Fibroblast of skin of scalp (primary cell): ENCODE measurements at regions not wholly inside any gene's neighbourhood (a gene's known extent, or its start where the extent isn't known, plus 50 kb on each side); places are given as distances from the start of the nearest gene placed in this dataset.

Source experiments
- DNase-seq: peaks from one replicate; pipeline ENCODE4 v3.0.0-alpha.2; 2013

GRCh38 chr9:107942856-107943255 is 453.3 kb upstream of the KLF4 start:
- DNase-seq: no peak

- peak; percentile 22 for DNase-seq
Measured at GRCh38 chr9:107942291-107942690, 452.7 kb upstream of the KLF4 start.

GRCh38 chr9:107940616-107941595 is 451.3 kb upstream of the KLF4 start:
- DNase-seq: peak; percentile 52

GRCh38 chr9:107938801-107939386 is 449.3 kb upstream of the KLF4 start:
- no peak for DNase-seq

- DNase-seq: no peak
Measured at GRCh38 chr9:107935931-107936330, 446.4 kb upstream of the KLF4 start.

GRCh38 chr9:107933516-107933915 is 443.9 kb upstream of the KLF4 start:
- DNase-seq: peak; percentile 53

- DNase-seq: peak; percentile 70
Measured at GRCh38 chr9:107933097-107933496, 443.5 kb upstream of the KLF4 start.

- DNase-seq: peak; percentile 30
Measured at GRCh38 chr9:107932601-107933000, 443.0 kb upstream of the KLF4 start.

GRCh38 chr9:107932046-107932445 is 442.5 kb upstream of the KLF4 start:
- peak; percentile 82 for DNase-seq

- DNase-seq: no peak
Measured at GRCh38 chr9:107931071-107931715, 441.6 kb upstream of the KLF4 start.

GRCh38 chr9:107929443-107929842 is 439.9 kb upstream of the KLF4 start:
- DNase-seq: peak; percentile 54

GRCh38 chr9:107928701-107929371 is 439.3 kb upstream of the KLF4 start:
- DNase-seq: no peak

- DNase-seq: peak; percentile 15
Measured at GRCh38 chr9:107927276-107927675, 437.7 kb upstream of the KLF4 start.

- peak; percentile 49 for DNase-seq
Measured at GRCh38 chr9:107925749-107926297, 436.3 kb upstream of the KLF4 start.

GRCh38 chr9:107922260-107922659 is 432.7 kb upstream of the KLF4 start:
- DNase-seq: peak; percentile 35

GRCh38 chr9:107919263-107919662 is 429.7 kb upstream of the KLF4 start:
- no peak for DNase-seq

- no peak for DNase-seq
Measured at GRCh38 chr9:107918749-107919148, 429.2 kb upstream of the KLF4 start.

- DNase-seq: no peak
Measured at GRCh38 chr9:107914151-107914550, 424.6 kb upstream of the KLF4 start.

GRCh38 chr9:107907715-107908114 is 418.1 kb upstream of the KLF4 start:
- peak; percentile 16 for DNase-seq

GRCh38 chr9:107907255-107907654 is 417.7 kb upstream of the KLF4 start:
- no peak for DNase-seq

- no peak for DNase-seq
Measured at GRCh38 chr9:107906074-107906473, 416.5 kb upstream of the KLF4 start.

GRCh38 chr9:107905308-107906020 is 415.9 kb upstream of the KLF4 start:
- DNase-seq: no peak
